ENCODE measurements at regions not wholly inside any gene's neighbourhood (a gene's known extent, or its start where the extent isn't known, plus 50 kb on each side); places are given as distances from the start of the nearest gene placed in this dataset.

- DNase-seq (ENCODE audit: extremely low read depth, insufficient read length), result no peak
- no peak for TF ChIP-seq CTCF (IDR thresholded peaks at IDR 0.05; ENCODE audit: insufficient read depth, low read length, poor library complexity, severe bottlenecking)
- H3K36me3 ChIP-seq (ENCODE audit: control insufficient read depth, insufficient read depth, low read length), result no peaks in the 10 kb centered on the region
- no peak overlapping the region for H3K4me3 ChIP-seq (replicated peaks; ENCODE audit: low read depth, low read length)
- H3K27me3 ChIP-seq (replicated peaks; ENCODE audit: control insufficient read depth, insufficient read depth, low read length), result no peaks in the 10 kb centered on the region
These were observed 57.8 kb upstream of the HCCS start for GRCh38 chrX:11053351-11053750.

- no peak for DNase-seq (ENCODE audit: extremely low read depth, insufficient read length)
- no peaks in the 10 kb centered on the region for H3K27me3 ChIP-seq (replicated peaks; ENCODE audit: control insufficient read depth, insufficient read depth, low read length)
These were observed 54.6 kb upstream of the HCCS start for GRCh38 chrX:11056322-11057176.

GRCh38 chrX:11059933-11060332 lies 51.2 kb upstream of the HCCS start:
- no peak overlapping the region for H3K4me3 ChIP-seq (replicated peaks; ENCODE audit: low read depth, low read length)
- DNase-seq (ENCODE audit: extremely low read depth, insufficient read length), result no peak
- TF ChIP-seq CTCF (IDR thresholded peaks at IDR 0.05; ENCODE audit: insufficient read depth, low read length, poor library complexity, severe bottlenecking), result no peak
- H3K27me3 ChIP-seq (replicated peaks; ENCODE audit: control insufficient read depth, insufficient read depth, low read length), result no peaks in the 10 kb centered on the region
- H3K36me3 ChIP-seq (ENCODE audit: control insufficient read depth, insufficient read depth, low read length), result no peaks in the 10 kb centered on the region

More at GRCh38 chrX:11056322-11057176, 54.6 kb upstream of the HCCS start:
- Histone ChIP-seq H3K36me3 (ENCODE audit: control insufficient read depth, insufficient read depth, low read length) (no peaks in the 10 kb centered on the region), H3K4me3 (replicated peaks; ENCODE audit: low read depth, low read length) (no peak overlapping the region)
- TF ChIP-seq CTCF (IDR thresholded peaks at IDR 0.05; ENCODE audit: insufficient read depth, low read length, poor library complexity, severe bottlenecking), result no peak
